Osteoblast (primary cell): ENCODE measurements at regions not wholly inside any gene's neighbourhood (a gene's known extent, or its start where the extent isn't known, plus 50 kb on each side); places are given as distances from the start of the nearest gene placed in this dataset.

Experiments
- DNase-seq: peaks from one replicate; pipeline ENCODE4 v3.0.0; 2011; ENCODE audit warnings: low spot score, mixed read lengths; ENCODE audit not compliant: insufficient read length; ENCODE audit errors: missing footprints
- H2AFZ ChIP-seq: 2 replicates; pipeline ENCODE4 v1.6.0; 2011; ENCODE audit warnings: mild to moderate bottlenecking, low read length
- H3K27ac ChIP-seq: 2 replicates; pipeline ENCODE4 v1.5.1; 2011; ENCODE audit warnings: mild to moderate bottlenecking, low read depth, low read length, moderate library complexity
- H3K27me3 ChIP-seq: 2 replicates; pipeline ENCODE4 v1.6.0; 2012; ENCODE audit warnings: mild to moderate bottlenecking, control low read depth, inconsistent platforms, low read length, moderate library complexity; ENCODE audit not compliant: insufficient read depth
- H3K36me3 ChIP-seq: 2 replicates; pipeline ENCODE4 v1.5.1; 2011; ENCODE audit warnings: mild to moderate bottlenecking, low read length, control low read depth, moderate library complexity; ENCODE audit not compliant: insufficient read depth
- H3K4me1 ChIP-seq: 2 replicates; pipeline ENCODE4 v1.5.1; 2011; ENCODE audit warnings: mild to moderate bottlenecking, low read length, control low read depth, moderate library complexity; ENCODE audit not compliant: insufficient read depth
- H3K4me2 ChIP-seq: 2 replicates; pipeline ENCODE4 v1.6.0; 2011; ENCODE audit warnings: mild to moderate bottlenecking, low read length; ENCODE audit not compliant: insufficient read depth
- H3K4me3 ChIP-seq: fragments of 200-600 bp; sonication (generic); 3 replicates; pipeline ENCODE4 v1.5.1; 2012; ENCODE audit warnings: mild to moderate bottlenecking, low read length, inconsistent platforms; ENCODE audit not compliant: insufficient read depth
- H3K79me2 ChIP-seq: 2 replicates; pipeline ENCODE4 v1.6.0; 2012; ENCODE audit warnings: mild to moderate bottlenecking, low read length, control low read depth, inconsistent platforms; ENCODE audit not compliant: insufficient read depth
- H3K9me3 ChIP-seq: 2 replicates; pipeline ENCODE4 v1.5.1; 2011; ENCODE audit warnings: low read depth, low read length, control low read depth
- H4K20me1 ChIP-seq: 2 replicates; pipeline ENCODE4 v1.6.0; 2012; ENCODE audit warnings: mild to moderate bottlenecking, low read length, control low read depth; ENCODE audit not compliant: insufficient read depth
- TF ChIP-seq, protein P1 (sequence below): IDR thresholded peaks from 2 replicates; pipeline ENCODE4 v1.5.1; 2011; ENCODE audit warnings: mild to moderate bottlenecking, low read depth, low read length, moderate library complexity; ENCODE audit errors: extremely low read depth

DNA sequence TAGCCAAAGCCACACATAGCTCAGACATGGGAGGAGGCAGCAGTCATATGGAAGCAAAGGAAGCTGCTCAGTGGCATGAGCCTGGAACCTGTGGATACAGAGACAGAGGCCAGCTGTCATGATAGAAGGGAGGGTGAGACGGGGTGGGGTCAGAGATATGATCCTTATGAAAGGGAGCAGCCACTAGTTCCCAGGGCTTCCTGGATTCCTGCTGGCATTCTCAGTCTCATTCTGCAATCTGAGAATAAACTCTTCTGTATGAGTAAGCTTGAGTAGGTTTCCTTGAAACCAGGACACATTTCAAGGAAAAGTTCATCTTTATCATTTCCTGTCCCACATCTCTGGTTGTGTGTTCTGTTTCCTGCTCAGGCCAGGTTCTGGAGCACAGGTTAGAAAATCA, 220.2 kb upstream of the SNX19 start:
- H3K27me3 ChIP-seq: no peaks in the 10 kb centered on the region
- no peak overlapping the region for H2AFZ ChIP-seq
- H3K4me3 ChIP-seq: no peak overlapping the region
- TF ChIP-seq, protein P1, sequence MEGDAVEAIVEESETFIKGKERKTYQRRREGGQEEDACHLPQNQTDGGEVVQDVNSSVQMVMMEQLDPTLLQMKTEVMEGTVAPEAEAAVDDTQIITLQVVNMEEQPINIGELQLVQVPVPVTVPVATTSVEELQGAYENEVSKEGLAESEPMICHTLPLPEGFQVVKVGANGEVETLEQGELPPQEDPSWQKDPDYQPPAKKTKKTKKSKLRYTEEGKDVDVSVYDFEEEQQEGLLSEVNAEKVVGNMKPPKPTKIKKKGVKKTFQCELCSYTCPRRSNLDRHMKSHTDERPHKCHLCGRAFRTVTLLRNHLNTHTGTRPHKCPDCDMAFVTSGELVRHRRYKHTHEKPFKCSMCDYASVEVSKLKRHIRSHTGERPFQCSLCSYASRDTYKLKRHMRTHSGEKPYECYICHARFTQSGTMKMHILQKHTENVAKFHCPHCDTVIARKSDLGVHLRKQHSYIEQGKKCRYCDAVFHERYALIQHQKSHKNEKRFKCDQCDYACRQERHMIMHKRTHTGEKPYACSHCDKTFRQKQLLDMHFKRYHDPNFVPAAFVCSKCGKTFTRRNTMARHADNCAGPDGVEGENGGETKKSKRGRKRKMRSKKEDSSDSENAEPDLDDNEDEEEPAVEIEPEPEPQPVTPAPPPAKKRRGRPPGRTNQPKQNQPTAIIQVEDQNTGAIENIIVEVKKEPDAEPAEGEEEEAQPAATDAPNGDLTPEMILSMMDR: no peak
- H3K9me3 ChIP-seq: no peaks in the 10 kb centered on the region
- DNase-seq: no peak
- H3K79me2 ChIP-seq: no peaks in the 10 kb centered on the region
- no peaks in the 10 kb centered on the region for H3K36me3 ChIP-seq
- no peak overlapping the region for H3K27ac ChIP-seq
- no peaks in the 10 kb centered on the region for H4K20me1 ChIP-seq
- H3K4me1 ChIP-seq: no peaks in the 10 kb centered on the region
- no peak overlapping the region for H3K4me2 ChIP-seq

DNA sequence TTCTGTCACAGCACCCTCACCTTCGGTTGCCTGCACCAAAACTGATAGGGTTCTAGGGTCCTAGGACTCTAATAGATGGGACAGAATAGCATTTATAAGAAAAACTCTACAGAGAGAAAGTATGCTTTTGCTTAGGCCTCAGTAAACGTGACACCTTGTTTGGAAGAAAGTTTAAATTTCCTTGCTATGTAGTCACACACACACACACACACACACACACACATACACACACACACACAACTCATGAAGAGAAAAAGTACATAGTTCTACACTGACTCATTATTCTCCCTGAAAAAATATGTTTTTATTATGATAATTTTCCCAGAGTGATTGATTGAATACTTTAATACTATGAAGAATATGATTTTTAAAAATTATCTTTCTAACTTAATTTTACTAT, 220.8 kb upstream of the SNX19 start:
- Histone ChIP-seq H3K27ac (no peak overlapping the region), H2AFZ (no peak overlapping the region), H3K79me2 (no peaks in the 10 kb centered on the region), H3K4me3 (no peak overlapping the region), H3K36me3 (no peaks in the 10 kb centered on the region), H3K27me3 (no peaks in the 10 kb centered on the region), H3K4me1 (no peaks in the 10 kb centered on the region), H3K9me3 (no peaks in the 10 kb centered on the region), H4K20me1 (no peaks in the 10 kb centered on the region), H3K4me2 (no peak overlapping the region)
- TF ChIP-seq, protein P1: no peak
- DNase-seq: no peak

DNA sequence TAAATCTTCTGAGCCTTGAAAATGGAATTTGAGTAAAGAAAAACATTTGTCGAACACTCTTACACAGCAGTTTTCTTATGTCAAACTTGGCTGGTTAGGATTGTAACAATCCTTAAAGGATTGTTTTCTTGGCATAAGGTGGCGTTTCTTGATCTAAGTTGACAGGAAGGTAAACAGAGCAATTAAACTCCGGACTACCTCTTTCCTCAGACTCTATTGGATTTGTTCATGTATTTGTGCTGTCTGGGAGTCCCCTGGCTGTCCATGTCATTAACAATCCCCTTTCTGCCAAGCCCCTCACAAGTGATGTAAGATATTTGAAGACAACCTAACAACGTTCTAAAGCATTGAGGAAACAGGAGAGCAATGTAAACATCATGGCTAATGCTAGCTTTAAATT, 222.5 kb upstream of the SNX19 start:
- Histone ChIP-seq H3K4me3 (no peak overlapping the region), H3K79me2 (no peaks in the 10 kb centered on the region), H4K20me1 (no peaks in the 10 kb centered on the region), H3K4me2 (no peak overlapping the region), H3K27me3 (no peaks in the 10 kb centered on the region), H3K27ac (no peak overlapping the region), H3K9me3 (no peaks in the 10 kb centered on the region), H2AFZ (no peak overlapping the region), H3K36me3 (no peaks in the 10 kb centered on the region), H3K4me1 (no peaks in the 10 kb centered on the region)
- TF ChIP-seq, protein P1: no peak
- DNase-seq: no peak

DNA sequence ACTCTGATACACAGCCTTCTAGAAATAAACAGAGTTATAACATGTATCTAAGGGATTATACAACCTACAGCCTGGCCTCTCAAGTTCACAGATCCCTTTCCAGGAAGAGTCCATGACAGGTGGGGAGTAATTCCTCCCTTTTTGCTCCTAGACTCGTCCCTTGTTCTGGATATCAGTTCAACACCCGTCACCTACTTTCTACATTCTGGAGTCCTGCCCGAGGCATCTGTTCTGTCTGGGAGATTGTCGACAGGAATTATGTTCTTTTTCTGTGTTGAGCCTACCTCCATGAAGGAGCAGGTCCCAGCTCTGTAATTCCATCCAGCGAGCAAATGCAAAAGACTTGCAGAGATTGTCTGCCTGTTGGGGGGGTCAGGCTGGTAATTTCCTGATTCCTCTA, 224.6 kb upstream of the NTM start:
- Histone ChIP-seq H3K9me3 (no peaks in the 10 kb centered on the region), H3K27ac (no peak overlapping the region), H2AFZ (no peak overlapping the region), H3K27me3 (no peaks in the 10 kb centered on the region), H4K20me1 (no peaks in the 10 kb centered on the region), H3K4me3 (no peak overlapping the region), H3K4me1 (no peaks in the 10 kb centered on the region), H3K36me3 (no peaks in the 10 kb centered on the region), H3K4me2 (no peak overlapping the region), H3K79me2 (no peaks in the 10 kb centered on the region)
- DNase-seq: no peak
- TF ChIP-seq, protein P1: no peak
